ENCODE measurements at regions not wholly inside any gene's neighbourhood (a gene's known extent, or its start where the extent isn't known, plus 50 kb on each side); places are given as distances from the start of the nearest gene placed in this dataset.
A peak's percentile ranks its signal among the peaks of the same experiment; 100 is the strongest.

DNA sequence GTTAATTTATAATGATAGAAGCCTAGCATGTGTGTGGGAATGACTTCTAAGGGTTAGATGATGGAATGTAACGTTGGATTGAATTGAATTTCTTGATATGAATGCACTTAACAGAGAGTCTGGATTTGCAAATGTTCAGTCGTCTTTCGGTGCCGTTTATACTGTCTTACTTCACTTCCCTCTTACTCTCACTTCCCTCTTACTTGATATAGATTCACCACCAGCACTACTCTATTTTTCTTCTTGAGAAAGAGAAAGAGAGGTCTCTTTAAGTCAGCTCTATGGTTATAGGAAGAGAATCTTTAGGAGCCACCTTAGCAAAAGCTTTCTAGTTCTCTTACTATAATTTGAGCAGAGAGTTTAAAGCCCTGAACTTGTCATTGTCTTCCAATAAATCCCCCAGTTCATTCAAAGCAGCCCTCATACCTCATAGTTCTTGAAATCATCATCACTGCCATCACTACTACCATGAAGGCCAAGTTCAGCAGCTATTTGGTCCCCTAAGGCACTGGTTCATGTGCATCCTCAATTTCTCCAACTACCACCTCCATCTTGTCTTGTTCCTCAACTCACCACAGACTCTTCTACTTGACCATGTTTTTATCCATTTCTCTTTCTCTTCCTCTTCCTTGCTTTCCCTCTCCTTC is 501.7 kb upstream of the TCF4 start:
- no peaks in the 10 kb centered on the region for H3K36me3 ChIP-seq
- intact Hi-C loops (cut with DNase I), result no loop called here
- TF ChIP-seq, protein P1, sequence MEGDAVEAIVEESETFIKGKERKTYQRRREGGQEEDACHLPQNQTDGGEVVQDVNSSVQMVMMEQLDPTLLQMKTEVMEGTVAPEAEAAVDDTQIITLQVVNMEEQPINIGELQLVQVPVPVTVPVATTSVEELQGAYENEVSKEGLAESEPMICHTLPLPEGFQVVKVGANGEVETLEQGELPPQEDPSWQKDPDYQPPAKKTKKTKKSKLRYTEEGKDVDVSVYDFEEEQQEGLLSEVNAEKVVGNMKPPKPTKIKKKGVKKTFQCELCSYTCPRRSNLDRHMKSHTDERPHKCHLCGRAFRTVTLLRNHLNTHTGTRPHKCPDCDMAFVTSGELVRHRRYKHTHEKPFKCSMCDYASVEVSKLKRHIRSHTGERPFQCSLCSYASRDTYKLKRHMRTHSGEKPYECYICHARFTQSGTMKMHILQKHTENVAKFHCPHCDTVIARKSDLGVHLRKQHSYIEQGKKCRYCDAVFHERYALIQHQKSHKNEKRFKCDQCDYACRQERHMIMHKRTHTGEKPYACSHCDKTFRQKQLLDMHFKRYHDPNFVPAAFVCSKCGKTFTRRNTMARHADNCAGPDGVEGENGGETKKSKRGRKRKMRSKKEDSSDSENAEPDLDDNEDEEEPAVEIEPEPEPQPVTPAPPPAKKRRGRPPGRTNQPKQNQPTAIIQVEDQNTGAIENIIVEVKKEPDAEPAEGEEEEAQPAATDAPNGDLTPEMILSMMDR (IDR thresholded peaks at IDR 0.05), result no peak
- no peak for TF ChIP-seq POLR2A (IDR thresholded peaks at IDR 0.05)
- no peak for TF ChIP-seq EP300 (IDR thresholded peaks at IDR 0.05)
- no peaks in the 10 kb centered on the region for H3K9me3 ChIP-seq
- H3K4me1 ChIP-seq (ENCODE audit: insufficient read depth), result peaks cover 8% of the 10 kb centered on the region
- H3K27ac ChIP-seq, result no peak overlapping the region
- H3K4me3 ChIP-seq, result no peak overlapping the region
- no peaks in the 10 kb centered on the region for H3K27me3 ChIP-seq
- 91 to 96% (median 93%) methylated on average over 4 of the region's 4 CpGs for WGBS, 3 donors
- no peak for DNase-seq

DNA sequence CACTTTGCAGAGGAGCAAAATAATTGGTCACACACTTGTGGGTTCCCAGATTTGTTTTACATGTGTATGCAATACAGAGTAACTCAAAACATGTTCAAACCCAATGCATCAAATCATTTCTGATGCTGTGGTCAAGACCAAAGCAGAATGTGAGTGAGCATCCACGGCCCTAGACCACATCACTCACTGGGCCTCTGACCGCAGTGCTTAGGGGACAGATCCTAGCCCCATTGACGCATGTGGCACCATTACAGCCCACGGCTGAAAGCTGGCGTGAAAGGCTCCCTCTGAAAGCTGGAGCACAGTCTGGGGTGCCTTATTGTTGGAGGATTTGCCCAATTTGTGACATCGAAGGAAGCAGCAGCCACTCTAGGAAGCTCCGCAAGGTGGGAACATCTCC is 498.8 kb upstream of the TCF4 start:
- Histone ChIP-seq H3K4me3 (no peak overlapping the region), H3K36me3 (no peaks in the 10 kb centered on the region), H3K4me1 (ENCODE audit: insufficient read depth) (peaks cover 19% of the 10 kb centered on the region), H3K27me3 (no peaks in the 10 kb centered on the region), H3K9me3 (no peaks in the 10 kb centered on the region), H3K27ac (no peak overlapping the region)
- WGBS, 3 donors, result 71 to 80% (median 73%) methylated on average over 7 of the region's 7 CpGs
- intact Hi-C loops (cut with DNase I), result no loop called here
- TF ChIP-seq POLR2A (IDR thresholded peaks at IDR 0.05), result no peak
- TF ChIP-seq, protein P1 (IDR thresholded peaks at IDR 0.05), result no peak
- TF ChIP-seq EP300 (IDR thresholded peaks at IDR 0.05), result no peak
- DNase-seq, result peak in 1 of 5 donors; percentile 34

DNA sequence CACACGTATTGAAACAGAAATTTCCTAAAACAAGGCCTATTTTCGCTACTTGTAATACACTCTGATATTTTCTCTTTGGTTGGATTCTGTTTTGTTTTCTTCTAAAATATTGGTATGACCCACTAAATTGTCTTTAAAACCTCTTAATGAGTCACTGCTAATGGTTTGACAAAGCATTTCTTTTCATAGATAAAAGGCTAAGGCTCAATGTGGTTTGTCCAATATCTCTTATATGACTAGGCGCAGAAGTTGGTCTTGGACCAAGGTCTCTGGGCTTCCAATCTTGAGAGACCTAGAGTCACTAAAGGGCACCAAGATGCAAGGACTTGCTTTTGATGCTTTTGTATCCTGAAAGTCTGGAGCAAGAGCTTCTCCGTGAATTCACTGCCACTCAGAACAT is 498.2 kb upstream of the TCF4 start:
- Histone ChIP-seq H3K27ac (no peak overlapping the region), H3K27me3 (no peaks in the 10 kb centered on the region), H3K9me3 (no peaks in the 10 kb centered on the region), H3K36me3 (no peaks in the 10 kb centered on the region), H3K4me3 (no peak overlapping the region), H3K4me1 (ENCODE audit: insufficient read depth) (peaks cover 19% of the 10 kb centered on the region)
- WGBS, 3 donors, result 19 to 53% (median 42%) methylated on average over 4 of the region's 4 CpGs
- intact Hi-C loops (cut with DNase I), result no loop called here
- peak in 2 of 5 donors; percentile 19 to 21 for DNase-seq
- TF ChIP-seq, protein P1 (IDR thresholded peaks at IDR 0.05), result no peak
- no peak for TF ChIP-seq POLR2A (IDR thresholded peaks at IDR 0.05)
- no peak for TF ChIP-seq EP300 (IDR thresholded peaks at IDR 0.05)

DNA sequence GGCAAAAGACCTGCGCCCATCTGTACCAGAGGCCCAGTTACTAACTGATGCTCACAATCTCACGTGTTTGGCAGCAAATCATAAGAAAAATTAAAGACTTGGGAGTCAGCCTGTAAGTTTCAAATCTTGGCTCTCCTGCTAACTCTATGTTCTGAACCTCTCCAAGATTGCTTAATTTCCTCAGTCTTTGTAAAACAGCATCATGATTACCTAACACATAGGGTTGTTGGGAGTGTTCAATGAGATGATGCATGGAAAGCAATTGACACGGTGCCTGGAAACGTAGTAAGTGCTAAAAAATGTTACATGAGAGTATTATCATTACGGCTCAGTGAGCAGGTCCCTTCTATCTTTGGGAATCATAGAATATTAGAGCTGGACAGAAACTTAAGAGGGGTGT is 497.6 kb upstream of the TCF4 start:
- DNase-seq, result peak in 2 of 5 donors; percentile 28 to 64
- TF ChIP-seq EP300 (IDR thresholded peaks at IDR 0.05) (no peak), POLR2A (IDR thresholded peaks at IDR 0.05) (no peak)
- TF ChIP-seq, protein P1 (IDR thresholded peaks at IDR 0.05), result no peak
- no peaks in the 10 kb centered on the region for H3K36me3 ChIP-seq
- intact Hi-C loops (cut with DNase I), result no loop called here
- WGBS, 3 donors, result 29 to 41% (median 38%) methylated on average over 5 of the region's 5 CpGs
- H3K4me1 ChIP-seq (ENCODE audit: insufficient read depth), result peaks cover 19% of the 10 kb centered on the region
- H3K27ac ChIP-seq, result no peak overlapping the region
- no peaks in the 10 kb centered on the region for H3K9me3 ChIP-seq
- no peak overlapping the region for H3K4me3 ChIP-seq
- no peaks in the 10 kb centered on the region for H3K27me3 ChIP-seq

All from ovary (tissue), 7 donors.